HepG2 (cell line): ENCODE measurements at regions not wholly inside any gene's neighbourhood (a gene's known extent, or its start where the extent isn't known, plus 50 kb on each side); places are given as distances from the start of the nearest gene placed in this dataset.
"Not testable (repeated sequence)": the region's sequence is repeated elsewhere in the genome, so short reads cannot be mapped to it uniquely, and the experiment has no call there.

Source experiments
- ATAC-seq: fragments of 200-7000 bp; cut with Tn5 transposase; 3 replicates; pipeline ENCODE4 v1.9.1; 2020; ENCODE audit warnings: mild to moderate bottlenecking, moderate library complexity
- BruUV-seq: library from RNA; stranded (reverse); fragments of 400-500 nt; replicated peaks from 2 replicates; lab custom pipeline; 2021; lab: Mats Ljungman, UMichigan
- CTCF ChIA-PET: fragments of 300-600 bp; formaldehyde crosslinking; extraction: SDS; loops from one replicate; lab custom pipeline; 2021; ENCODE audit warnings: low total read pairs, inconsistent platforms, low intra/inter-chr PET ratio; lab: Yijun Ruan, JAX
- POLR2A ChIA-PET: fragments of 350-600 bp; sonication (Branson Sonifier 250); formaldehyde crosslinking; loops from one replicate; lab custom pipeline; 2020; ENCODE audit warnings: antibody characterized with exemption, inconsistent platforms; lab: Yijun Ruan, JAX
- DNase-seq: peaks from one replicate; pipeline ENCODE4 v3.0.0-alpha.2; 2015; ENCODE audit warnings: low spot score
- FAIRE-seq: peaks from 3 replicates; lab custom pipeline; 2011; peaks lifted over from hg19 to GRCh38; lab: Jason Lieb, UNC
- H2AFZ ChIP-seq: one replicate; pipeline ENCODE4 v1.6.1; 2011; ENCODE audit warnings: low read length, inconsistent platforms
- H3K27ac ChIP-seq: fragments of 300-600 bp; 3 replicates; pipeline ENCODE4 v1.8.0; 2011; ENCODE audit warnings: mixed run types, mild to moderate bottlenecking, mixed read lengths, low read length, inconsistent platforms; ENCODE audit not compliant: insufficient read depth; ENCODE audit errors: extremely low read length
- H3K27me3 ChIP-seq, 2 experiments: fragments of 200-600 bp in 1 of 2; 2 replicates in 1 of 2; 3 replicates in 1 of 2; pipeline versions ENCODE4 v1.6.0 to v1.8.0; 2011; ENCODE audit warnings: low read length in 2 of 2, mild to moderate bottlenecking in 2 of 2, moderate library complexity in 2 of 2, inconsistent platforms in 1 of 2; ENCODE audit not compliant: insufficient read depth in 2 of 2, control insufficient read depth in 1 of 2
- H3K36me3 ChIP-seq, 2 experiments: fragments of 200-600 bp in 1 of 2; replicated peaks in 1 of 2; 2 replicates in 1 of 2; 3 replicates in 1 of 2; pipeline versions ENCODE4 v1.5.1 to v1.8.0; 2011; ENCODE audit warnings: low read length in 2 of 2, inconsistent platforms in 1 of 2; ENCODE audit not compliant: insufficient read depth in 2 of 2, control insufficient read depth in 1 of 2
- H3K4me1 ChIP-seq: 2 replicates; pipeline ENCODE4 v1.5.1; 2012; ENCODE audit warnings: low read length, inconsistent platforms; ENCODE audit not compliant: insufficient read depth
- H3K4me2 ChIP-seq: 2 replicates; pipeline ENCODE4 v1.6.0; 2011; ENCODE audit warnings: low read depth, low read length, inconsistent platforms
- H3K4me3 ChIP-seq, 3 experiments: fragments of 200-600 bp in 1 of 3; sonication (generic), shearing (Covaris generic) in 1 of 3; replicated peaks in 1 of 3; 2 replicates each; pipeline ENCODE4 v1.5.1; 2011 to 2016; ENCODE audit warnings: low read length in 3 of 3, inconsistent platforms in 2 of 3, low read depth in 2 of 3, mild to moderate bottlenecking in 2 of 3, control low read depth in 1 of 3, mixed read lengths in 1 of 3; ENCODE audit not compliant: insufficient read depth in 1 of 3
- H3K79me2 ChIP-seq: one replicate; pipeline ENCODE4 v1.6.1; 2011; ENCODE audit warnings: low read length, inconsistent platforms; ENCODE audit not compliant: insufficient read depth
- H3K9ac ChIP-seq: 2 replicates; pipeline ENCODE4 v1.6.0; 2011; ENCODE audit warnings: mild to moderate bottlenecking, low read depth, low read length, inconsistent platforms; ENCODE audit not compliant: insufficient read depth
- H3K9me3 ChIP-seq: 2 replicates; pipeline ENCODE4 v1.5.1; 2012; ENCODE audit warnings: mild to moderate bottlenecking, low read length
- H4K20me1 ChIP-seq: 2 replicates; pipeline ENCODE4 v1.6.0; 2011; ENCODE audit warnings: inconsistent platforms, mild to moderate bottlenecking, low read length, moderate library complexity; ENCODE audit not compliant: insufficient read depth
- WGBS: methylation state at CpG from one replicate; pipeline ENCODE4 v1.1.6; 2017; ENCODE audit warnings: low lambda C conversion rate; 5-methylcytosine and 5-hydroxymethylcytosine counted together
- in situ Hi-C: cut with HindIII; loops from 2 replicates; pipeline ENCODE4 v1.10.0; 2017; ENCODE audit warnings: low pct_unique_long_range_greater_than_20kb; ENCODE audit not compliant: extremely low pct_ligation_motif_present
- intact Hi-C: fragments of 100-400 bp; cut with micrococcal nuclease; formaldehyde crosslinking; loops from one replicate; pipeline ENCODE4 v1.10.0; 2022; ENCODE audit not compliant: unreplicated experiment

GRCh38 chr22:16673433-16673832 is 80.8 kb upstream of the CCT8L2 start:
- 3% methylated on average over 5 of the region's 5 CpGs for WGBS
- DNase-seq, H3K27me3 ChIP-seq, H3K4me2 ChIP-seq, intact Hi-C loops, CTCF ChIA-PET, ATAC-seq, FAIRE-seq, H3K9me3 ChIP-seq, POLR2A ChIA-PET, in situ Hi-C loops, H3K4me1 ChIP-seq, H2AFZ ChIP-seq, H4K20me1 ChIP-seq, H3K27ac ChIP-seq, BruUV-seq, H3K79me2 ChIP-seq, H3K9ac ChIP-seq, H3K36me3 ChIP-seq, H3K4me3 ChIP-seq: not testable (repeated sequence)

DNA sequence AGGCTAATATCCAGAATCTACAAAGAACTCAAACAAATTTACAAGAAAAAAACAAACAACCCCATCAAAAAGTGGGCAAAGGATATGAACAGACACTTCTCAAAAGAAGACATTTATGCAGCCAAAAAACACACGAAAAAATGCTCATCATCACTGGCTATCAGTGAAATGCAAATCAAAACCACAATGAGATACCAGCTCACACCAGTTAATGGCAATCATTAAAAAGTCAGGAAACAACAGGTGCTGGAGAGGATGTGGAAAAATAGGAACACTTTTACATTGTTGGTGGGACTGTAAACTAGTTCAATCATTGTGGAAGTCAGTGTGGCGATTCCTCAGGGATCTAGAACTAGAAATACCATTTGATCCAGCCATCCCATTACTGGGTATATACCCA is 73.0 kb upstream of the CCT8L2 start:
- DNase-seq, H3K27ac ChIP-seq, H3K4me2 ChIP-seq, in situ Hi-C loops, H3K36me3 ChIP-seq, BruUV-seq, H3K4me3 ChIP-seq, ATAC-seq, H2AFZ ChIP-seq, H3K9me3 ChIP-seq, intact Hi-C loops, H3K79me2 ChIP-seq, H3K4me1 ChIP-seq, H4K20me1 ChIP-seq, POLR2A ChIA-PET, H3K27me3 ChIP-seq, FAIRE-seq, H3K9ac ChIP-seq, CTCF ChIA-PET: not testable (repeated sequence)
- 0% methylated on average over 1 of the region's 2 CpGs for whole genome bisulfite sequencing

GRCh38 chr22:16662330-16662729 is 69.7 kb upstream of the CCT8L2 start:
- WGBS: 9% methylated on average over 2 of the region's 2 CpGs
- H3K27ac ChIP-seq, H3K9ac ChIP-seq, ATAC-seq, intact Hi-C loops, H3K79me2 ChIP-seq, H3K9me3 ChIP-seq, H2AFZ ChIP-seq, H4K20me1 ChIP-seq, POLR2A ChIA-PET, in situ Hi-C loops, H3K36me3 ChIP-seq, H3K4me2 ChIP-seq, DNase-seq, H3K27me3 ChIP-seq, H3K4me3 ChIP-seq, CTCF ChIA-PET, FAIRE-seq, BruUV-seq, H3K4me1 ChIP-seq: not testable (repeated sequence)

- BruUV-seq, H2AFZ ChIP-seq, H3K9me3 ChIP-seq, H3K27me3 ChIP-seq, in situ Hi-C loops, H3K4me3 ChIP-seq, H3K4me1 ChIP-seq, FAIRE-seq, H3K79me2 ChIP-seq, POLR2A ChIA-PET, H3K9ac ChIP-seq, H3K27ac ChIP-seq, ATAC-seq, H4K20me1 ChIP-seq, DNase-seq, intact Hi-C loops, CTCF ChIA-PET, H3K4me2 ChIP-seq, H3K36me3 ChIP-seq: not testable (repeated sequence)
- 65% methylated on average over 8 of the region's 8 CpGs for WGBS
Observed at GRCh38 chr22:16660989-16661388, 68.4 kb upstream of the CCT8L2 start.
